PFSK-1 (cell line): ENCODE measurements at regions not wholly inside any gene's neighbourhood (a gene's known extent, or its start where the extent isn't known, plus 50 kb on each side); places are given as distances from the start of the nearest gene placed in this dataset.

ENCODE experiments used
- FOXP2 ChIP-seq: optimal IDR thresholded peaks from 2 replicates; pipeline ENCODE3; 2011; ENCODE audit warnings: borderline replicate concordance, control low read depth, inconsistent platforms; ENCODE audit not compliant: insufficient read depth; ENCODE audit errors: extremely low read length, extremely low read depth
- POLR2AphosphoS5 ChIP-seq: IDR thresholded peaks from 2 replicates; pipeline ENCODE4 v1.6.1; 2012; ENCODE audit warnings: low read depth, mild to moderate bottlenecking, control low read depth, low read length, moderate library complexity
- SIN3A ChIP-seq: IDR thresholded peaks from 2 replicates; pipeline ENCODE4 v1.6.1; 2012; ENCODE audit warnings: mild to moderate bottlenecking, low read length, moderate library complexity, borderline replicate concordance; ENCODE audit not compliant: insufficient read depth
- TAF1 ChIP-seq: IDR thresholded peaks from 2 replicates; pipeline ENCODE4 v1.6.1; 2012; ENCODE audit warnings: low read length, control low read depth, borderline replicate concordance; ENCODE audit not compliant: insufficient read depth

GRCh38 chr14:49487238-49487637 lies 98.9 kb downstream of the RPS29 start:
- TF ChIP-seq POLR2AphosphoS5 (no peak), SIN3A (no peak), FOXP2 (no peak), TAF1 (no peak)
